Uterus (tissue), 3 donors: ENCODE measurements at regions not wholly inside any gene's neighbourhood (a gene's known extent, or its start where the extent isn't known, plus 50 kb on each side); places are given as distances from the start of the nearest gene placed in this dataset.

Experiments used
- DNase-seq, 2 donors: peaks; one replicate each; pipeline ENCODE4 v3.0.0-alpha.2; 2019 to 2020
- H3K27ac ChIP-seq, 2 donors: fragments of 200-600 bp; sonication (generic); 1 replicate in 1 of 2; 2 replicates in 1 of 2; pipeline ENCODE4 v1.5.1; 2016 to 2018
- H3K27me3 ChIP-seq, 2 donors: fragments of 200-600 bp; sonication (generic); one replicate each; pipeline ENCODE4 v1.5.1; 2018 to 2019; ENCODE audit warnings: control low read depth in 1 of 2
- H3K36me3 ChIP-seq, 2 donors: fragments of 200-600 bp; sonication (generic); one replicate each; pipeline ENCODE4 v1.5.1; 2019; ENCODE audit warnings: control low read depth in 1 of 2
- H3K4me1 ChIP-seq, 2 donors: fragments of 200-600 bp; sonication (generic); one replicate each; pipeline ENCODE4 v1.5.1; 2018 to 2019; ENCODE audit warnings: control low read depth in 1 of 2
- H3K4me3 ChIP-seq, 2 donors: fragments of 200-600 bp; sonication (generic); 1 replicate in 1 of 2; 2 replicates in 1 of 2; pipeline ENCODE4 v1.5.1; 2018 to 2019; ENCODE audit warnings: mild to moderate bottlenecking in 1 of 2
- H3K9me3 ChIP-seq, 2 donors: fragments of 200-600 bp; sonication (generic); one replicate each; pipeline ENCODE4 v1.5.1; 2019; ENCODE audit warnings: control low read depth in 1 of 2
- CTCF ChIP-seq, 4 experiments: fragments of 200-600 bp in 2 of 4; fragments of 450-650 bp in 2 of 4; sonication (generic) in 2 of 4; IDR thresholded peaks; one replicate each; pipeline ENCODE4 v1.5.1; 2016 to 2019; ENCODE audit warnings: antibody characterized with exemption in 4 of 4, mild to moderate bottlenecking in 2 of 4, moderate library complexity in 1 of 4
- POLR2A ChIP-seq, 2 donors: fragments of 450-650 bp; IDR thresholded peaks; one replicate each; pipeline ENCODE4 v1.6.1; 2016; ENCODE audit warnings: antibody characterized with exemption in 2 of 2, mild to moderate bottlenecking in 1 of 2, moderate library complexity in 1 of 2
- intact Hi-C: fragments of 100-400 bp; cut with DNase I; formaldehyde crosslinking; loops from one replicate; pipeline ENCODE4 v1.15.1; 2023; ENCODE audit warnings: low total_unique reads
- donor health status: DM: yes; HTN: yes; CAD: no.

GRCh38 chr13:30560212-30560611, 57.5 kb upstream of the USPL1 start:
- TF ChIP-seq POLR2A (IDR thresholded peaks at IDR 0.05) (no peak), CTCF (IDR thresholded peaks at IDR 0.05) (no peak)
- no peaks in the 10 kb centered on the region for H3K4me1 ChIP-seq
- intact Hi-C loops, result no loop called here
- H3K27ac ChIP-seq, result no peak overlapping the region
- H3K27me3 ChIP-seq, result no peaks in the 10 kb centered on the region
- DNase-seq, result no peak
- no peaks in the 10 kb centered on the region for H3K36me3 ChIP-seq
- no peak overlapping the region for H3K4me3 ChIP-seq
- no peaks in the 10 kb centered on the region for H3K9me3 ChIP-seq

GRCh38 chr13:30561511-30561910, 56.2 kb upstream of the USPL1 start:
- intact Hi-C loops, result no loop called here
- no peaks in the 10 kb centered on the region for H3K36me3 ChIP-seq
- DNase-seq, result no peak
- no peak overlapping the region for H3K27ac ChIP-seq
- H3K4me1 ChIP-seq, result no peaks in the 10 kb centered on the region
- no peaks in the 10 kb centered on the region for H3K9me3 ChIP-seq
- H3K27me3 ChIP-seq, result no peaks in the 10 kb centered on the region
- no peak for TF ChIP-seq POLR2A (IDR thresholded peaks at IDR 0.05)
- TF ChIP-seq CTCF (IDR thresholded peaks at IDR 0.05), result no peak
- no peak overlapping the region for H3K4me3 ChIP-seq

- DNase-seq, result no peak
Observed at GRCh38 chr13:30564489-30564888, 53.2 kb upstream of the USPL1 start.

GRCh38 chr13:30565658-30566057, 52.1 kb upstream of the USPL1 start:
- no peaks in the 10 kb centered on the region for H3K36me3 ChIP-seq
- no peak for TF ChIP-seq POLR2A (IDR thresholded peaks at IDR 0.05)
- no peak for TF ChIP-seq CTCF (IDR thresholded peaks at IDR 0.05)
- H3K27me3 ChIP-seq, result no peaks in the 10 kb centered on the region
- H3K27ac ChIP-seq, result no peak overlapping the region
- intact Hi-C loops, result no loop called here
- H3K4me1 ChIP-seq, result no peaks in the 10 kb centered on the region
- no peak overlapping the region for H3K4me3 ChIP-seq
- no peaks in the 10 kb centered on the region for H3K9me3 ChIP-seq
- no peak for DNase-seq

More at GRCh38 chr13:30564489-30564888, 53.2 kb upstream of the USPL1 start:
- TF ChIP-seq CTCF (IDR thresholded peaks at IDR 0.05) (no peak), POLR2A (IDR thresholded peaks at IDR 0.05) (no peak)
- intact Hi-C loops, result no loop called here
- no peak overlapping the region for H3K27ac ChIP-seq
- H3K27me3 ChIP-seq, result no peaks in the 10 kb centered on the region
- no peaks in the 10 kb centered on the region for H3K4me1 ChIP-seq
- no peaks in the 10 kb centered on the region for H3K9me3 ChIP-seq
- no peak overlapping the region for H3K4me3 ChIP-seq
- H3K36me3 ChIP-seq, result no peaks in the 10 kb centered on the region

DNA sequence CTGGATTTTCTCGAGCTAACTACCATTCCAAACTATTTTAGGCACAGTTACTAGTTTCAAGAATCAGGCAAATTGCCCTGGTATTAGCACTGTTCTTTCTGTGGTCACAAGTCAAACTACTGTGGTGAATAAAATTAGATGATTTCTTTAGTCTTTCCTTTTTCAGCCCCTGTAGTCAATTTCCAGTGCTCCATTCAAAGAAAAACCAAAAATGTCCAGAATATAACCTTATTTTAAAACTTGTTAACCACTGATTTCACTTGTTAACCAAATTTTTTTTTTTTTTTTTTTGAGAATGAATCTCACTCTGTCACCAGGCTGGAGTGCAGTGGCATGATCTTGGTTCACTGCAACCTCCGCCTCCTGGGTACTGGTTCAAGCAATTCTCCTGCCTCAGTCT, 50.6 kb upstream of the USPL1 start:
- Histone ChIP-seq H3K4me1 (no peaks in the 10 kb centered on the region), H3K4me3 (no peak overlapping the region), H3K27me3 (no peaks in the 10 kb centered on the region), H3K9me3 (no peaks in the 10 kb centered on the region), H3K27ac (no peak overlapping the region), H3K36me3 (no peaks in the 10 kb centered on the region)
- TF ChIP-seq CTCF (IDR thresholded peaks at IDR 0.05) (no peak), POLR2A (IDR thresholded peaks at IDR 0.05) (no peak)
- no peak for DNase-seq
- intact Hi-C loops, result no loop called here
